Large intestine (tissue), 3 donors: ENCODE measurements at regions not wholly inside any gene's neighbourhood (a gene's known extent, or its start where the extent isn't known, plus 50 kb on each side); places are given as distances from the start of the nearest gene placed in this dataset.
"Not testable (repeated sequence)": the region's sequence is repeated elsewhere in the genome, so short reads cannot be mapped to it uniquely, and the experiment has no call there.

ENCODE experiments used
- DNase-seq, 2 donors: peaks; one replicate each; pipeline versions ENCODE4 v3.0.0 to v3.0.0-alpha.2; 2013
- H3K27ac ChIP-seq: one replicate; pipeline ENCODE4 v1.5.1; 2013; ENCODE audit warnings: low read length
- H3K27me3 ChIP-seq: 2 replicates; pipeline ENCODE4 v1.6.1; 2013; ENCODE audit warnings: low read length; ENCODE audit not compliant: control insufficient read depth, insufficient read depth
- H3K36me3 ChIP-seq: 2 replicates; pipeline ENCODE4 v1.6.1; 2013; ENCODE audit warnings: low read length; ENCODE audit not compliant: control insufficient read depth, insufficient read depth
- H3K4me1 ChIP-seq: one replicate; pipeline ENCODE4 v1.6.1; 2013; ENCODE audit warnings: low read length; ENCODE audit not compliant: control insufficient read depth, insufficient read depth
- H3K4me3 ChIP-seq: one replicate; pipeline ENCODE4 v1.5.1; 2013; ENCODE audit warnings: low read length
- H3K9me3 ChIP-seq: one replicate; pipeline ENCODE4 v1.6.1; 2013; ENCODE audit warnings: mild to moderate bottlenecking, low read depth, low read length, moderate library complexity; ENCODE audit not compliant: control insufficient read depth
- WGBS: methylation state at CpG from one replicate; pipeline ENCODE4 v1.1.5; 2013; ENCODE audit warnings: low lambda C conversion rate; ENCODE audit not compliant: insufficient coverage; 5-methylcytosine and 5-hydroxymethylcytosine counted together

- Histone ChIP-seq H3K36me3 (no peaks in the 10 kb centered on the region), H3K27ac (no peak overlapping the region), H3K4me1 (no peaks in the 10 kb centered on the region), H3K27me3 (no peaks in the 10 kb centered on the region), H3K9me3 (no peaks in the 10 kb centered on the region), H3K4me3 (no peak overlapping the region)
- WGBS = no CpG with 5 or more reads among the region's 5 CpGs
- DNase-seq = no peak
Measured at GRCh38 chr1:30449003-30449402, 274.4 kb downstream of the MATN1 start.

GRCh38 chr1:30447701-30448100, 275.7 kb downstream of the MATN1 start:
- no peaks in the 10 kb centered on the region for H3K9me3 ChIP-seq
- H3K36me3 ChIP-seq = no peaks in the 10 kb centered on the region
- WGBS = no CpG with 5 or more reads among the region's 3 CpGs
- no peak overlapping the region for H3K27ac ChIP-seq
- H3K27me3 ChIP-seq = no peaks in the 10 kb centered on the region
- H3K4me3 ChIP-seq = no peak overlapping the region
- no peaks in the 10 kb centered on the region for H3K4me1 ChIP-seq
- DNase-seq = no peak

- no peak overlapping the region for H3K4me3 ChIP-seq
- no peaks in the 10 kb centered on the region for H3K36me3 ChIP-seq
- DNase-seq = no peak
- WGBS = no CpG with 5 or more reads among the region's 6 CpGs
- H3K9me3 ChIP-seq = no peaks in the 10 kb centered on the region
- no peaks in the 10 kb centered on the region for H3K4me1 ChIP-seq
- H3K27me3 ChIP-seq = no peaks in the 10 kb centered on the region
- H3K27ac ChIP-seq = no peak overlapping the region
Measured at GRCh38 chr1:30447080-30447479, 276.3 kb downstream of the MATN1 start.

- H3K27ac ChIP-seq = no peak overlapping the region
- no peaks in the 10 kb centered on the region for H3K36me3 ChIP-seq
- H3K4me1 ChIP-seq = no peaks in the 10 kb centered on the region
- H3K27me3 ChIP-seq = no peaks in the 10 kb centered on the region
- no peak for DNase-seq
- WGBS = no CpG with 5 or more reads among the region's 9 CpGs
- no peak overlapping the region for H3K4me3 ChIP-seq
- no peaks in the 10 kb centered on the region for H3K9me3 ChIP-seq
Measured at GRCh38 chr1:30446508-30446907, 276.9 kb downstream of the MATN1 start.

GRCh38 chr1:30446095-30446494, 277.3 kb downstream of the MATN1 start:
- WGBS = no CpG with 5 or more reads among the region's 11 CpGs
- Histone ChIP-seq H3K9me3 (no peaks in the 10 kb centered on the region), H3K36me3 (no peaks in the 10 kb centered on the region), H3K4me1 (no peaks in the 10 kb centered on the region), H3K27me3 (no peaks in the 10 kb centered on the region), H3K4me3 (no peak overlapping the region), H3K27ac (no peak overlapping the region)
- no peak for DNase-seq

- Histone ChIP-seq H3K9me3 (no peaks in the 10 kb centered on the region), H3K4me3 (no peak overlapping the region), H3K36me3 (no peaks in the 10 kb centered on the region), H3K27ac (no peak overlapping the region), H3K4me1 (no peaks in the 10 kb centered on the region), H3K27me3 (no peaks in the 10 kb centered on the region)
- no CpG with 5 or more reads among the region's 10 CpGs for WGBS
- DNase-seq = no peak
Measured at GRCh38 chr1:30445449-30445848, 277.9 kb downstream of the MATN1 start.

GRCh38 chr1:30444850-30445249, 278.5 kb downstream of the MATN1 start:
- Histone ChIP-seq H3K4me1 (no peaks in the 10 kb centered on the region), H3K9me3 (no peaks in the 10 kb centered on the region), H3K27ac (no peak overlapping the region), H3K36me3 (no peaks in the 10 kb centered on the region), H3K27me3 (no peaks in the 10 kb centered on the region), H3K4me3 (no peak overlapping the region)
- no peak for DNase-seq
- no CpG with 5 or more reads among the region's 2 CpGs for WGBS

GRCh38 chr1:30444401-30444800, 279.0 kb downstream of the MATN1 start:
- Histone ChIP-seq H3K27me3 (no peaks in the 10 kb centered on the region), H3K4me1 (no peaks in the 10 kb centered on the region), H3K9me3 (no peaks in the 10 kb centered on the region), H3K27ac (no peak overlapping the region), H3K4me3 (no peak overlapping the region), H3K36me3 (no peaks in the 10 kb centered on the region)
- DNase-seq = no peak
- WGBS = no CpG with 5 or more reads among the region's 1 CpG

- not testable (repeated sequence) for DNase-seq, H3K27me3 ChIP-seq, H3K9me3 ChIP-seq, H3K27ac ChIP-seq, H3K4me1 ChIP-seq, H3K36me3 ChIP-seq, H3K4me3 ChIP-seq
- WGBS = no CpG with 5 or more reads among the region's 9 CpGs
Measured at GRCh38 chr1:30438274-30438673, 285.1 kb downstream of the MATN1 start.

- Histone ChIP-seq H3K36me3 (no peaks in the 10 kb centered on the region), H3K9me3 (no peaks in the 10 kb centered on the region), H3K27ac (no peak overlapping the region), H3K4me1 (no peaks in the 10 kb centered on the region), H3K27me3 (no peaks in the 10 kb centered on the region), H3K4me3 (no peak overlapping the region)
- WGBS = no CpG with 5 or more reads among the region's 5 CpGs
- no peak for DNase-seq
Measured at GRCh38 chr1:30437059-30437576, 286.3 kb downstream of the MATN1 start.

GRCh38 chr1:30427545-30427944, 295.8 kb downstream of the MATN1 start:
- Histone ChIP-seq H3K9me3 (no peaks in the 10 kb centered on the region), H3K27me3 (no peaks in the 10 kb centered on the region), H3K4me3 (no peak overlapping the region), H3K36me3 (no peaks in the 10 kb centered on the region), H3K4me1 (no peaks in the 10 kb centered on the region), H3K27ac (no peak overlapping the region)
- WGBS = 50% methylated on average over 1 of the region's 2 CpGs
- no peak for DNase-seq
